ENCODE measurements at regions not wholly inside any gene's neighbourhood (a gene's known extent, or its start where the extent isn't known, plus 50 kb on each side); places are given as distances from the start of the nearest gene placed in this dataset.
"Not testable (repeated sequence)": the region's sequence is repeated elsewhere in the genome, so short reads cannot be mapped to it uniquely, and the experiment has no call there.

- no peak for DNase-seq (ENCODE audit: low spot score)
- TF ChIP-seq CTCF (conservative IDR thresholded peaks at IDR 0.05; ENCODE audit: low read depth): no peak
- H3K27ac ChIP-seq: no peak overlapping the region
- POLR2A ChIA-PET (ENCODE audit: low non-redundant PET): no interaction called here
- CTCF ChIA-PET: no interaction called here
Observed at GRCh38 chr16:17743158-17743557, 272.4 kb upstream of the XYLT1 start.

- POLR2A ChIA-PET (ENCODE audit: low non-redundant PET); H3K27ac ChIP-seq; DNase-seq (ENCODE audit: low spot score); CTCF ChIA-PET: not testable (repeated sequence)
Observed at GRCh38 chr16:17735099-17735498, 264.3 kb upstream of the XYLT1 start.

- no peak for TF ChIP-seq CTCF (conservative IDR thresholded peaks at IDR 0.05; ENCODE audit: low read depth)
- no peak for DNase-seq (ENCODE audit: low spot score)
Observed at GRCh38 chr16:17729820-17730219, 259.1 kb upstream of the XYLT1 start.

GRCh38 chr16:17728196-17728595, 257.4 kb upstream of the XYLT1 start:
- ChIA-PET CTCF (no interaction called here), POLR2A (ENCODE audit: low non-redundant PET) (no interaction called here)
- DNase-seq (ENCODE audit: low spot score): no peak
- no peak overlapping the region for H3K27ac ChIP-seq
- no peak for TF ChIP-seq CTCF (conservative IDR thresholded peaks at IDR 0.05; ENCODE audit: low read depth)

More at GRCh38 chr16:17729820-17730219, 259.1 kb upstream of the XYLT1 start:
- CTCF ChIA-PET: no interaction called here
- POLR2A ChIA-PET (ENCODE audit: low non-redundant PET): no interaction called here
- H3K27ac ChIP-seq: no peak overlapping the region

- no peak for DNase-seq (ENCODE audit: low spot score)
- H3K27ac ChIP-seq: no peak overlapping the region
- TF ChIP-seq CTCF (conservative IDR thresholded peaks at IDR 0.05; ENCODE audit: low read depth): no peak
- ChIA-PET CTCF (interaction anchor here (0.5 kb wide), 1 partner anchor 891 kb away, joined by 3 read pairs; no protein-coding TSS in a partner anchor), POLR2A (ENCODE audit: low non-redundant PET) (no interaction called here)
Observed at GRCh38 chr16:17724242-17724898, 253.6 kb upstream of the XYLT1 start.

- no peak for TF ChIP-seq CTCF (conservative IDR thresholded peaks at IDR 0.05; ENCODE audit: low read depth)
- POLR2A ChIA-PET (ENCODE audit: low non-redundant PET): no interaction called here
- no peak for DNase-seq (ENCODE audit: low spot score)
- CTCF ChIA-PET: no interaction called here
- no peak overlapping the region for H3K27ac ChIP-seq
Observed at GRCh38 chr16:17723531-17724134, 252.9 kb upstream of the XYLT1 start.

GRCh38 chr16:17718495-17718894, 247.7 kb upstream of the XYLT1 start:
- TF ChIP-seq CTCF (conservative IDR thresholded peaks at IDR 0.05; ENCODE audit: low read depth): no peak
- H3K27ac ChIP-seq: no peak overlapping the region
- POLR2A ChIA-PET (ENCODE audit: low non-redundant PET): no interaction called here

More at GRCh38 chr16:17718495-17718894, 247.7 kb upstream of the XYLT1 start:
- DNase-seq (ENCODE audit: low spot score): no peak
- CTCF ChIA-PET: no interaction called here

All from RWPE1 (cell line).